Tibial nerve (tissue), 4 donors: ENCODE measurements at regions not wholly inside any gene's neighbourhood (a gene's known extent, or its start where the extent isn't known, plus 50 kb on each side); places are given as distances from the start of the nearest gene placed in this dataset.

Experiments
- DNase-seq, 2 donors: peaks; one replicate each; pipeline ENCODE4 v3.0.0-alpha.2; 2019; ENCODE audit warnings: low spot score in 2 of 2
- H3K27ac ChIP-seq, 4 donors: fragments of 200-600 bp; sonication (generic) in 3 of 4; one replicate each; pipeline ENCODE4 v1.5.1; 2017 to 2019; ENCODE audit warnings: mild to moderate bottlenecking in 1 of 4
- H3K27me3 ChIP-seq, 2 donors: fragments of 200-600 bp; sonication (generic) in 1 of 2; one replicate each; pipeline versions ENCODE4 v1.5.1 to v1.6.0; 2017 to 2019
- H3K36me3 ChIP-seq, 3 donors: fragments of 200-600 bp; sonication (generic); one replicate each; pipeline ENCODE4 v1.5.1; 2018 to 2019
- H3K4me1 ChIP-seq, 4 donors: fragments of 200-600 bp; sonication (generic) in 3 of 4; one replicate each; pipeline ENCODE4 v1.5.1; 2017 to 2019
- H3K4me3 ChIP-seq, 4 donors: fragments of 200-600 bp; sonication (generic) in 3 of 4; one replicate each; pipeline ENCODE4 v1.5.1; 2017 to 2019; ENCODE audit warnings: mild to moderate bottlenecking in 1 of 4, moderate library complexity in 1 of 4
- H3K9me3 ChIP-seq, 4 donors: fragments of 200-600 bp; sonication (generic) in 3 of 4; one replicate each; pipeline ENCODE4 v1.5.1; 2017 to 2019
- CTCF ChIP-seq, 5 experiments: fragments of 200-600 bp in 3 of 5; fragments of 450-650 bp in 2 of 5; sonication (generic) in 3 of 5; IDR thresholded peaks; one replicate each; pipeline ENCODE4 v1.5.1; 2016 to 2019; ENCODE audit warnings: antibody characterized with exemption in 5 of 5, mild to moderate bottlenecking in 3 of 5, moderate library complexity in 2 of 5
- EP300 ChIP-seq, 2 donors: sonication (generic); formaldehyde crosslinking; IDR thresholded peaks; one replicate each; pipeline ENCODE4 v1.6.1; 2017; ENCODE audit warnings: antibody characterized with exemption in 2 of 2, mild to moderate bottlenecking in 1 of 2
- POLR2A ChIP-seq, 2 donors: fragments of 450-650 bp; IDR thresholded peaks; one replicate each; pipeline ENCODE4 v1.6.1; 2017; ENCODE audit warnings: antibody characterized with exemption in 2 of 2, mild to moderate bottlenecking in 2 of 2, moderate library complexity in 2 of 2
- WGBS, 2 donors: methylation state at CpG; one replicate each; pipeline ENCODE4 v1.1.5; 2018; 5-methylcytosine and 5-hydroxymethylcytosine counted together

- DNase-seq, result no peak
- Histone ChIP-seq H3K27me3 (no peaks in the 10 kb centered on the region), H3K4me3 (no peak overlapping the region), H3K36me3 (no peaks in the 10 kb centered on the region), H3K4me1 (no peaks in the 10 kb centered on the region), H3K9me3 (no peaks in the 10 kb centered on the region), H3K27ac (no peak overlapping the region)
- TF ChIP-seq POLR2A (IDR thresholded peaks at IDR 0.05), result no peak
- no peak for TF ChIP-seq CTCF (IDR thresholded peaks at IDR 0.05)
- no peak for TF ChIP-seq EP300 (IDR thresholded peaks at IDR 0.05)
- 89 to 97% methylated on average over 1 of the region's 1 CpG for WGBS, 2 donors
Observed at GRCh38 chr1:98086156-98086555, 165.3 kb upstream of the DPYD start.

GRCh38 chr1:98084188-98084587 is 163.4 kb upstream of the DPYD start:
- TF ChIP-seq EP300 (IDR thresholded peaks at IDR 0.05), result no peak
- no peak for TF ChIP-seq POLR2A (IDR thresholded peaks at IDR 0.05)
- TF ChIP-seq CTCF (IDR thresholded peaks at IDR 0.05), result no peak
- no peaks in the 10 kb centered on the region for H3K36me3 ChIP-seq
- no peak for DNase-seq
- H3K27me3 ChIP-seq, result no peaks in the 10 kb centered on the region
- H3K4me1 ChIP-seq, result no peaks in the 10 kb centered on the region
- WGBS, 2 donors, result 75 to 87% methylated on average over 2 of the region's 2 CpGs
- H3K27ac ChIP-seq, result no peak overlapping the region
- no peak overlapping the region for H3K4me3 ChIP-seq
- no peaks in the 10 kb centered on the region for H3K9me3 ChIP-seq

DNA sequence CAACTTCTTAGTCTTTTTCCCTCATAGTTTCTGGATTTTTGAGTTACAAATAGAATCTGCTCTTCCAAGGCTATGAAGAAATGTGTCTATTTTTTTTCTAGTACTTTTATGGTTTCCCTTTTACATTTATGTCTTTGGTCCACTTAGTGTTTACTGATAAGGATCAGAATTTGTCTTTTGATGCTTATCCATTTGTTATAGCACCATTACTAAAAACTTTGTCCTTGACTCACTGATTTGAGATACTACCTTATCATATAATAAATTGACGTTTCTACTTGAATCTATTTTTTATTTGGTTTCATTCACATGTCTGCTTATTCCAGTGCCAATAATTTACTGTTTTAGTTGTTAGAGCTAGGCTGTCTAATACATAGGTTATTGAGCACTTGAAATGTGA is 161.1 kb upstream of the DPYD start:
- H3K9me3 ChIP-seq, result no peaks in the 10 kb centered on the region
- no peaks in the 10 kb centered on the region for H3K4me1 ChIP-seq
- H3K4me3 ChIP-seq, result no peak overlapping the region
- no peak overlapping the region for H3K27ac ChIP-seq
- H3K36me3 ChIP-seq, result no peaks in the 10 kb centered on the region
- no peaks in the 10 kb centered on the region for H3K27me3 ChIP-seq
- DNase-seq, result no peak
- no peak for TF ChIP-seq CTCF (IDR thresholded peaks at IDR 0.05)
- no peak for TF ChIP-seq EP300 (IDR thresholded peaks at IDR 0.05)
- no peak for TF ChIP-seq POLR2A (IDR thresholded peaks at IDR 0.05)
- 72 to 73% methylated on average over 1 of the region's 1 CpG for WGBS, 2 donors

GRCh38 chr1:98078596-98078995 is 157.8 kb upstream of the DPYD start:
- Histone ChIP-seq H3K9me3 (no peaks in the 10 kb centered on the region), H3K27me3 (no peaks in the 10 kb centered on the region), H3K36me3 (no peaks in the 10 kb centered on the region), H3K4me3 (no peak overlapping the region), H3K4me1 (no peaks in the 10 kb centered on the region), H3K27ac (no peak overlapping the region)
- no peak for DNase-seq
- WGBS, 2 donors, result 84 to 86% methylated on average over 2 of the region's 2 CpGs
- TF ChIP-seq CTCF (IDR thresholded peaks at IDR 0.05), result no peak
- no peak for TF ChIP-seq POLR2A (IDR thresholded peaks at IDR 0.05)
- no peak for TF ChIP-seq EP300 (IDR thresholded peaks at IDR 0.05)

DNA sequence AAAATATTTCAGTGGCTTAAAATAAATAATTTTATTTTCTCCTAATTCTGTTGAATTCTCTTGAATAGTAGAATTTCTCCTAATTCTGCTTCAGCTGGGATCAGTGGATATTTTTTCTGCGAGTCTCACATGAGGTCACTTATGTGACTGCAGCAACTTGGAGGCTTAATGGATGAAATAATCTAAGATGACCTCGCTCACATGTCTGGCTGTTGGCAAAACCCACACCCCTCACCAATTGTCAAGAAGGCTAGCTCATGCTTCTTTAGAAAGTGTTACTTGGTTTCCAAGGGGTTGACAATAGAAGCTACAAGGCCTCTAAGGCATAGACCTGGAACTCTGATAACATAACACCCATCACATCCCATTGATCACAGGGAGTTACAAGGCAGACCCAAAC is 156.9 kb upstream of the DPYD start:
- no peak overlapping the region for H3K4me3 ChIP-seq
- no peaks in the 10 kb centered on the region for H3K4me1 ChIP-seq
- WGBS, 2 donors, result 79 to 80% methylated on average over 2 of the region's 2 CpGs
- no peaks in the 10 kb centered on the region for H3K9me3 ChIP-seq
- H3K27me3 ChIP-seq, result no peaks in the 10 kb centered on the region
- no peaks in the 10 kb centered on the region for H3K36me3 ChIP-seq
- TF ChIP-seq CTCF (IDR thresholded peaks at IDR 0.05), result no peak
- no peak for TF ChIP-seq EP300 (IDR thresholded peaks at IDR 0.05)
- H3K27ac ChIP-seq, result no peak overlapping the region
- no peak for DNase-seq
